ENCODE measurements at regions not wholly inside any gene's neighbourhood (a gene's known extent, or its start where the extent isn't known, plus 50 kb on each side); places are given as distances from the start of the nearest gene placed in this dataset.
A peak's percentile ranks its signal among the peaks of the same experiment; 100 is the strongest.
"Not testable (repeated sequence)": the region's sequence is repeated elsewhere in the genome, so short reads cannot be mapped to it uniquely, and the experiment has no call there.

DNA sequence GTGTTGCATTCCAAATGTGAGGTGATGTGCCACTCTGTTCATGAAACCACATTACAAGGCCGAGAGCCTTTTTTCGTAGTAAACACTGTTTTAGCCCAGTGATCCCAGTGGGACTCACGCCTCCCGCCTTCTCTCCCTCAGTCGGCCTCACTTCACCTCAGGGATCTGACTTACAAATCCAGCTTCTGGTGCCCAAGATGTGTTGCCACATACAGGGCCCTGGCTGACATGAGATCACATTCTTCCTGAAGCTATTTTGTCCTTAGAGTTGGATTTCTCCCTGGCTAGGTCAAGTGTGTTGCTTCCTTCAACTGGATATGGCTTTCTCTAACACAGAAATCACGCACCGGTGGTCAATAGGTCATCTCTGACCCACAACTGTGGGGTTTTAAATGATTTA lies 354.7 kb downstream of the FBXW7 start:
- no peaks in the 10 kb centered on the region for H3K36me3 ChIP-seq (ENCODE audit: control insufficient read depth in 2 of 3, insufficient read depth in 3 of 3, low read length in 3 of 3)
- no peak overlapping the region for H3K27ac ChIP-seq (ENCODE audit: low read depth, low read length)
- no peak for DNase-seq
- no peaks in the 10 kb centered on the region for H3K27me3 Mint-ChIP-seq
- intact Hi-C loops (cut with micrococcal nuclease): no loop called here
- CTCF ChIA-PET: no interaction called here
- H3K27ac Mint-ChIP-seq: no peak overlapping the region
- H3K4me1 ChIP-seq (ENCODE audit: control insufficient read depth in 2 of 2, insufficient read depth in 2 of 2, low read length in 2 of 2): peaks cover 0 to 17% of the 10 kb centered on the region in 2 donors
- H3K9me3 Mint-ChIP-seq: peaks cover 0 to 10% (median 0%) of the 10 kb centered on the region in 11 donors
- no peaks in the 10 kb centered on the region for H3K9me3 ChIP-seq (ENCODE audit: control insufficient read depth in 2 of 3, low read length in 3 of 3)
- peaks cover 6 to 43% (median 36%) of the 10 kb centered on the region in 7 donors for H3K4me1 Mint-ChIP-seq
- H3K4me3 ChIP-seq (ENCODE audit: low read length): no peak overlapping the region
- H3K27me3 ChIP-seq (ENCODE audit: control insufficient read depth in 2 of 2, insufficient read depth in 2 of 2, low read length in 2 of 2): no peaks in the 10 kb centered on the region
- POLR2A ChIA-PET: interaction anchor here (1.0 kb wide), 1 partner anchor 10 kb away, joined by 3 read pairs; no protein-coding TSS in a partner anchor
- no peak for ATAC-seq
- no peak overlapping the region for H3K4me3 Mint-ChIP-seq
- peaks cover 0 to 30% (median 0%) of the 10 kb centered on the region in 5 donors for H3K36me3 Mint-ChIP-seq

DNA sequence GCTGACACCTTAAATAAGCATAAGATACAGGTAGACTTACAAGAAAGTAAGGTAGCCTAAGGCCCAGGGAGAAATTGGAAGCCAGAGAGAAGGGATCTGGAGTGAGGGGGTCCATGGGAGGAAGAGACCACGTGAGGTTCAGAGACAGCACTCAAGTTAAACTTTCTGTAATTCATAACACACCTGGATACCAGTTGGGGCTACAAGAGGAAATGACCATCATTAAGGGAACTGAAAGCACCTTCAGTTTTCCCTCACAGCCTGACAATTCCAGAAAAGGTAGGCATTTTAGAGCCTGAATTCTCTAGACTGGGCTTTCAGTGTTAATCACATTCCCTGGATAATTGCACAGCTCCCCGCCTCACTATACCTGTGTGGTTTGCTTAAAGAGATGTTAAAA lies 355.5 kb downstream of the FBXW7 start:
- H3K36me3 Mint-ChIP-seq: peaks cover 0 to 28% (median 0%) of the 10 kb centered on the region in 5 donors
- Histone ChIP-seq H3K36me3 (ENCODE audit: control insufficient read depth in 2 of 3, insufficient read depth in 3 of 3, low read length in 3 of 3) (no peaks in the 10 kb centered on the region), H3K27ac (ENCODE audit: low read depth, low read length) (no peak overlapping the region), H3K27me3 (ENCODE audit: control insufficient read depth in 2 of 2, insufficient read depth in 2 of 2, low read length in 2 of 2) (no peaks in the 10 kb centered on the region), H3K9me3 (ENCODE audit: control insufficient read depth in 2 of 3, low read length in 3 of 3) (no peaks in the 10 kb centered on the region), H3K4me3 (ENCODE audit: low read length) (no peak overlapping the region), H3K4me1 (ENCODE audit: control insufficient read depth in 2 of 2, insufficient read depth in 2 of 2, low read length in 2 of 2) (peaks cover 0 to 17% of the 10 kb centered on the region in 2 donors)
- POLR2A ChIA-PET: interaction anchor here (1.0 kb wide), 1 partner anchor 9 kb away, joined by 3 read pairs; no protein-coding TSS in a partner anchor
- peaks cover 6 to 36% (median 33%) of the 10 kb centered on the region in 7 donors for H3K4me1 Mint-ChIP-seq
- peaks cover 0 to 2% (median 0%) of the 10 kb centered on the region in 5 donors for H3K27me3 Mint-ChIP-seq
- peaks cover 0 to 7% (median 0%) of the 10 kb centered on the region in 11 donors for H3K9me3 Mint-ChIP-seq
- CTCF ChIA-PET: no interaction called here
- DNase-seq: no peak
- ATAC-seq: no peak
- intact Hi-C loops (cut with micrococcal nuclease): no loop called here
- H3K4me3 Mint-ChIP-seq: no peak overlapping the region
- H3K27ac Mint-ChIP-seq: no peak overlapping the region

DNA sequence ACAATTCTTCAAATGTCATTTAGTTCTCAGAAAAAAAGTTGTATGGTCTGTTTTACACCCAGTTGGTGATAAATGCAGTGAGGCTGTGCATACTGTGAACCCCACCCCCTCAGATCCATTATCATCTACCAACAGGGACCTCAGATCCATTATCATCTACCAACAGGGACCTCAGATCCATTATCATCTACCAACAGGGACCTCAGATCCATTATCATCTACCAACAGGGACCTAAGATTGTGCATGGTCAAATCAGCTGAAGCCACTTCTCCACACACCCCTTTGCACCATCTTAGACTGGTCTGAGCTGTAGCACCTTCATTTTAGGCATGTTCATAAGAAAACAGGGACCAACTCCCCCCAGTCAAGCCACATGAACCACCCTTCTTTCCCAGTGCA lies 358.4 kb downstream of the FBXW7 start:
- H3K27ac Mint-ChIP-seq: not testable (repeated sequence)

DNA sequence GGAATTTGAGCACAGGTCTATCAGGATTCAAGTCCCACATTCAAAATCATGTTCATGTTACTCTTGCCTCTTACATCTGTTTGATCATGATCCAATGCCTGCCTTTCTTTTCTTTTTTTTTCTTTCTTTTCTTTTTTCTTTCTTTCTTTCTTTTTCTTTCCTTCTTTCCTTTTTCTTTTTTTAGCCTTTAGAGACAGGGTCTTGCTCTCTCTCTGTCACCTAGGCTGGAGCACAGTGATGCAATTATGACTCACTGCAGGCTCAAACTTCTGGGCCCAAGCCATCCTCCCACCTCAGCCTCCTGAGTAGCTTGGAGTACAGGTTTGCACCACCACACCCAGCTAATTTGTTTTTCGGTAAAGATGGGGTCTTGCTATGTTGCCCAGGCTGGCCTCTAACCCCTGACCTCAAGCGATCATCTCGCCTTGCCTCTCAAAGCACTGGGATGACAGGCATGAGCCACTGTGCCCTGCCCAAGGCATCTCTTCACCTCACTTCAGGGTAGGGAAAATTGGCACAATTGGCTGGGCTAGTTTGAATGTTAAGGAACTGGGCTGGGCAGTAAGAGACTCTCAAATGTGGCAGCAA lies 359.2 kb downstream of the FBXW7 start:
- Mint-ChIP-seq H3K4me3 (no peak overlapping the region), H3K36me3 (peaks cover 0 to 8% (median 0%) of the 10 kb centered on the region in 5 donors), H3K4me1 (peaks cover 0 to 19% (median 9%) of the 10 kb centered on the region in 7 donors), H3K27me3 (peaks cover 0 to 5% (median 0%) of the 10 kb centered on the region in 5 donors), H3K27ac (peak overlapping the region in 1 of 9 donors; percentile 13), H3K9me3 (peaks cover 0 to 2% (median 0%) of the 10 kb centered on the region in 11 donors)
- Histone ChIP-seq H3K4me3 (ENCODE audit: low read length) (no peak overlapping the region), H3K27ac (ENCODE audit: low read depth, low read length) (no peak overlapping the region), H3K27me3 (ENCODE audit: control insufficient read depth in 2 of 2, insufficient read depth in 2 of 2, low read length in 2 of 2) (no peaks in the 10 kb centered on the region), H3K36me3 (ENCODE audit: control insufficient read depth in 2 of 3, insufficient read depth in 3 of 3, low read length in 3 of 3) (no peaks in the 10 kb centered on the region), H3K9me3 (ENCODE audit: control insufficient read depth in 2 of 3, low read length in 3 of 3) (no peaks in the 10 kb centered on the region), H3K4me1 (ENCODE audit: control insufficient read depth in 2 of 2, insufficient read depth in 2 of 2, low read length in 2 of 2) (peaks cover 0 to 6% of the 10 kb centered on the region in 2 donors)
- no peak for ATAC-seq
- ChIA-PET POLR2A (interaction anchor here (1.0 to 1.1 kb wide), 2 partner anchors 45 to 63 kb away, joined by 3 read pairs; no protein-coding TSS in a partner anchor), CTCF (no interaction called here)
- DNase-seq: no peak
- intact Hi-C loops (cut with micrococcal nuclease): no loop called here

More for the DNA sequence above, 358.4 kb downstream of the FBXW7 start:
- H3K36me3 ChIP-seq (ENCODE audit: control insufficient read depth in 2 of 3, insufficient read depth in 3 of 3, low read length in 3 of 3); H3K9me3 Mint-ChIP-seq; H3K4me1 ChIP-seq (ENCODE audit: control insufficient read depth in 2 of 2, insufficient read depth in 2 of 2, low read length in 2 of 2); CTCF ChIA-PET; H3K27me3 Mint-ChIP-seq; H3K27ac ChIP-seq (ENCODE audit: low read depth, low read length); H3K4me3 ChIP-seq (ENCODE audit: low read length); ATAC-seq; intact Hi-C loops (cut with micrococcal nuclease); H3K4me3 Mint-ChIP-seq; H3K27me3 ChIP-seq (ENCODE audit: control insufficient read depth in 2 of 2, insufficient read depth in 2 of 2, low read length in 2 of 2); DNase-seq; H3K9me3 ChIP-seq (ENCODE audit: control insufficient read depth in 2 of 3, low read length in 3 of 3); H3K36me3 Mint-ChIP-seq: not testable (repeated sequence)
- peaks cover 0 to 19% (median 9%) of the 10 kb centered on the region in 7 donors for H3K4me1 Mint-ChIP-seq
- POLR2A ChIA-PET: interaction anchor here (0.6 kb wide), 1 partner anchor 241 kb away, joined by 3 read pairs; no protein-coding TSS in a partner anchor

DNA sequence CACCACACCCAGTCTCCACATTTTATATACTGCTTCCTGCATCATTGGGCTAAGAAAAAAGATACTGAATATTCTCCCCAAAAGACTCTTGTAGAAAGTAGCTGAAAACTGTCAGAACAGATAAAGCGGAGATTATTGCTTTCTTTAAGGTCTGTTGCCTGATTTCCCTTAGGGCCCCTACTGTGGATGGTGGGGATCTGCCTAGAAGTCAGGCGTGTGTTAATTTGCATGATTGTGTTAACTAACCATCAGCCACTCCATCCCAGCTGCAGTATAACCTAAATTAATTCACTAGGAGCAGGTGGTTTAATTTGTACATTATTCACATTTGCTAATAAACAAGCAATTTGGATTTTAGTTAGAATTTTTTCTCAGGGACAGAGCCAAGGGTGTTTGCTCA lies 360.3 kb downstream of the FBXW7 start:
- Histone ChIP-seq H3K9me3 (ENCODE audit: control insufficient read depth in 2 of 3, low read length in 3 of 3) (no peaks in the 10 kb centered on the region), H3K4me1 (ENCODE audit: control insufficient read depth in 2 of 2, insufficient read depth in 2 of 2, low read length in 2 of 2) (peaks cover 0 to 6% of the 10 kb centered on the region in 2 donors), H3K36me3 (ENCODE audit: control insufficient read depth in 2 of 3, insufficient read depth in 3 of 3, low read length in 3 of 3) (no peaks in the 10 kb centered on the region), H3K4me3 (ENCODE audit: low read length) (no peak overlapping the region), H3K27me3 (ENCODE audit: control insufficient read depth in 2 of 2, insufficient read depth in 2 of 2, low read length in 2 of 2) (no peaks in the 10 kb centered on the region), H3K27ac (ENCODE audit: low read depth, low read length) (no peak overlapping the region)
- intact Hi-C loops (cut with micrococcal nuclease): no loop called here
- H3K4me3 Mint-ChIP-seq: no peak overlapping the region
- peaks cover 0 to 8% (median 0%) of the 10 kb centered on the region in 5 donors for H3K36me3 Mint-ChIP-seq
- peaks cover 0 to 5% (median 0%) of the 10 kb centered on the region in 5 donors for H3K27me3 Mint-ChIP-seq
- peaks cover 0 to 2% (median 0%) of the 10 kb centered on the region in 11 donors for H3K9me3 Mint-ChIP-seq
- DNase-seq: no peak
- ChIA-PET CTCF (no interaction called here), POLR2A (interaction anchor here (1.1 kb wide), 1 partner anchor 46 kb away, joined by 3 read pairs; no protein-coding TSS in a partner anchor)
- ATAC-seq: no peak
- H3K27ac Mint-ChIP-seq: no peak overlapping the region
- peaks cover 0 to 19% (median 9%) of the 10 kb centered on the region in 7 donors for H3K4me1 Mint-ChIP-seq

DNA sequence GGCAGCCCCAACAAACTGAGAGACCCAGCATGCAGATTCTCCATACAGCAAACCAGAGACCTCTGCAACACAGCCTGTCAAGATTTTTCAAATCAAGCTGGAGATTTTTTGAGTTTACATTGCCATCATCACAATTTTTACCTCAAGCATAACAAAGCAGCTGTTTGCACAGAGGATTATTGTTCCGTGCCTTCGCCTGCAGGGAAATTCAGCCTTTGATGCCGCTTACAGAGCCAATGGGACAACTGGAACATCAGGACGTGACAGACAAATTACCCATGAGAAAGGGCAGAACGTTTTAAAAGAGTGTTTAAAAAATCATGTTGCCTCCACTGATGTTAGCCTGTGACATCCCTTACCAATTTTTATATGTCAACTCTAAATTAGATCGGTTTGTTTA lies 363.7 kb downstream of the FBXW7 start:
- no peaks in the 10 kb centered on the region for H3K27me3 ChIP-seq (ENCODE audit: control insufficient read depth in 2 of 2, insufficient read depth in 2 of 2, low read length in 2 of 2)
- no peak overlapping the region for H3K4me3 Mint-ChIP-seq
- ChIA-PET POLR2A (no interaction called here), CTCF (no interaction called here)
- no peak for ATAC-seq
- H3K27ac Mint-ChIP-seq: no peak overlapping the region
- peaks cover 0 to under 1% (median 0%) of the 10 kb centered on the region in 11 donors for H3K9me3 Mint-ChIP-seq
- peaks cover 0 to 4% (median under 1%) of the 10 kb centered on the region in 7 donors for H3K4me1 Mint-ChIP-seq
- H3K27ac ChIP-seq (ENCODE audit: low read depth, low read length): no peak overlapping the region
- no peaks in the 10 kb centered on the region for H3K36me3 ChIP-seq (ENCODE audit: control insufficient read depth in 2 of 3, insufficient read depth in 3 of 3, low read length in 3 of 3)
- H3K4me3 ChIP-seq (ENCODE audit: low read length): no peak overlapping the region
- DNase-seq: no peak
- H3K36me3 Mint-ChIP-seq: peaks cover 0 to 2% (median 0%) of the 10 kb centered on the region in 5 donors
- intact Hi-C loops (cut with micrococcal nuclease): no loop called here
- peaks cover 0 to 14% (median 0%) of the 10 kb centered on the region in 5 donors for H3K27me3 Mint-ChIP-seq
- no peaks in the 10 kb centered on the region for H3K9me3 ChIP-seq (ENCODE audit: control insufficient read depth in 2 of 3, low read length in 3 of 3)
- no peaks in the 10 kb centered on the region for H3K4me1 ChIP-seq (ENCODE audit: control insufficient read depth in 2 of 2, insufficient read depth in 2 of 2, low read length in 2 of 2)
